HEK293T (cell line): ENCODE measurements at regions not wholly inside any gene's neighbourhood (a gene's known extent, or its start where the extent isn't known, plus 50 kb on each side); places are given as distances from the start of the nearest gene placed in this dataset.

ENCODE experiments used
- CTCF ChIA-PET: fragments of 350-600 bp; formaldehyde crosslinking; extraction: SDS; loops from one replicate; lab custom pipeline; 2021; ENCODE audit warnings: antibody characterized with exemption, inconsistent platforms; lab: Yijun Ruan, JAX
- POLR2A ChIA-PET: fragments of 350-600 bp; formaldehyde crosslinking; extraction: SDS; loops from one replicate; lab custom pipeline; 2020; ENCODE audit warnings: antibody characterized with exemption, inconsistent platforms; lab: Yijun Ruan, JAX
- DNase-seq: peaks from one replicate; pipeline ENCODE4 v3.0.0; 2012; ENCODE audit warnings: mixed read lengths; ENCODE audit errors: extremely low spot score
- ARNT ChIP-seq: fragments of 450-650 bp; IDR thresholded peaks from 2 replicates; pipeline ENCODE4 v1.6.1; 2017; ENCODE audit warnings: mild to moderate bottlenecking
- BHLHE40 ChIP-seq: fragments of 450-650 bp; IDR thresholded peaks from 2 replicates; pipeline ENCODE4 v1.6.1; 2016; ENCODE audit warnings: mild to moderate bottlenecking, moderate library complexity, borderline replicate concordance
- CTBP1 ChIP-seq: fragments of 450-650 bp; IDR thresholded peaks from 2 replicates; pipeline ENCODE4 v1.6.1; 2016; ENCODE audit warnings: borderline replicate concordance
- ELF4 ChIP-seq: fragments of 450-650 bp; IDR thresholded peaks from 2 replicates; pipeline ENCODE4 v1.6.1; 2017; ENCODE audit warnings: antibody characterized with exemption
- FOXA1 ChIP-seq: fragments of 450-650 bp; IDR thresholded peaks from 2 replicates; pipeline ENCODE4 v1.6.1; 2016; ENCODE audit warnings: mild to moderate bottlenecking
- FOXK2 ChIP-seq: fragments of 450-650 bp; IDR thresholded peaks from 2 replicates; pipeline ENCODE4 v1.6.1; 2016; ENCODE audit warnings: mild to moderate bottlenecking
- FOXM1 ChIP-seq: fragments of 450-650 bp; IDR thresholded peaks from 2 replicates; pipeline ENCODE4 v1.6.1; 2017; ENCODE audit warnings: mild to moderate bottlenecking, borderline replicate concordance
- HDGF ChIP-seq: fragments of 450-650 bp; IDR thresholded peaks from 2 replicates; pipeline ENCODE4 v1.6.1; 2017; ENCODE audit warnings: antibody characterized with exemption, borderline replicate concordance
- L3MBTL2 ChIP-seq: fragments of 450-650 bp; conservative IDR thresholded peaks from 2 replicates; pipeline ENCODE4 v1.6.1; 2016; ENCODE audit warnings: mild to moderate bottlenecking
- LEF1 ChIP-seq: fragments of 450-650 bp; IDR thresholded peaks from 2 replicates; pipeline ENCODE4 v1.6.1; 2017; ENCODE audit warnings: mild to moderate bottlenecking, borderline replicate concordance
- NFRKB ChIP-seq: fragments of 450-650 bp; IDR thresholded peaks from 2 replicates; pipeline ENCODE4 v1.6.1; 2016; ENCODE audit warnings: mild to moderate bottlenecking, moderate library complexity
- PKNOX1 ChIP-seq: fragments of 450-650 bp; IDR thresholded peaks from 2 replicates; pipeline ENCODE4 v1.6.1; 2016
- SP1 ChIP-seq: fragments of 450-650 bp; IDR thresholded peaks from 2 replicates; pipeline ENCODE4 v1.6.1; 2017
- SUZ12 ChIP-seq: fragments of 450-650 bp; IDR thresholded peaks from 2 replicates; pipeline ENCODE4 v1.6.1; 2016; ENCODE audit warnings: mild to moderate bottlenecking
- TARDBP ChIP-seq: fragments of 450-650 bp; IDR thresholded peaks from 2 replicates; pipeline ENCODE4 v1.6.1; 2016
- ZNF384 ChIP-seq: fragments of 450-650 bp; IDR thresholded peaks from 2 replicates; pipeline ENCODE4 v1.6.1; 2016

GRCh38 chr6:140178520-140178919 lies 804.1 kb upstream of the CITED2 start:
- ChIA-PET POLR2A (no interaction called here), CTCF (interaction anchor here (0.6 kb wide), 1 partner anchor 64 kb away, joined by 3 read pairs; no protein-coding TSS in a partner anchor)
- TF ChIP-seq HDGF: no peak
- no peak for TF ChIP-seq L3MBTL2
- TF ChIP-seq FOXK2: no peak
- TF ChIP-seq ELF4: no peak
- no peak for TF ChIP-seq FOXA1
- TF ChIP-seq NFRKB: no peak
- no peak for TF ChIP-seq ZNF384
- TF ChIP-seq BHLHE40: no peak
- no peak for TF ChIP-seq LEF1
- no peak for TF ChIP-seq SP1
- TF ChIP-seq ARNT: no peak
- TF ChIP-seq CTBP1: no peak
- TF ChIP-seq TARDBP: no peak
- no peak for TF ChIP-seq FOXM1
- no peak for TF ChIP-seq SUZ12
- TF ChIP-seq PKNOX1: no peak
- no peak for DNase-seq

- POLR2A ChIA-PET: no interaction called here
- TF ChIP-seq ARNT (no peak), FOXK2 (no peak), CTBP1 (no peak), FOXM1 (no peak), SP1 (no peak), NFRKB (no peak), BHLHE40 (no peak), HDGF (no peak)
- CTCF ChIA-PET: interaction anchor here (0.6 kb wide), 1 partner anchor 1852 kb away, joined by 3 read pairs; no protein-coding TSS in a partner anchor
- no peak for DNase-seq
These were observed 801.9 kb upstream of the CITED2 start for GRCh38 chr6:140176306-140176705.

- TF ChIP-seq HDGF (no peak), PKNOX1 (no peak), ELF4 (no peak), BHLHE40 (no peak), ZNF384 (no peak), L3MBTL2 (no peak), SP1 (no peak), ARNT (no peak), SUZ12 (no peak), NFRKB (no peak), FOXA1 (no peak), TARDBP (no peak), FOXM1 (no peak), FOXK2 (no peak), LEF1 (no peak), CTBP1 (no peak)
- no peak for DNase-seq
These were observed 801.0 kb upstream of the CITED2 start for GRCh38 chr6:140175486-140175885.

GRCh38 chr6:140174524-140174923 lies 800.1 kb upstream of the CITED2 start:
- POLR2A ChIA-PET: no interaction called here
- TF ChIP-seq L3MBTL2: no peak
- no peak for TF ChIP-seq ZNF384
- no peak for TF ChIP-seq LEF1
- DNase-seq: no peak
- CTCF ChIA-PET: no interaction called here

More at GRCh38 chr6:140175486-140175885, 801.0 kb upstream of the CITED2 start:
- CTCF ChIA-PET: interaction anchor here (0.6 kb wide), 1 partner anchor 1853 kb away, joined by 3 read pairs; no protein-coding TSS in a partner anchor
- POLR2A ChIA-PET: no interaction called here

GRCh38 chr6:140168365-140168764 lies 793.9 kb upstream of the CITED2 start:
- TF ChIP-seq CTBP1 (no peak), BHLHE40 (no peak), SUZ12 (no peak), FOXM1 (no peak)
- ChIA-PET POLR2A (no interaction called here), CTCF (no interaction called here)
- no peak for DNase-seq

GRCh38 chr6:140160909-140161308 lies 786.5 kb upstream of the CITED2 start:
- ChIA-PET CTCF (interaction anchor here (0.6 kb wide), 1 partner anchor 12 kb away, joined by 4 read pairs; no protein-coding TSS in a partner anchor), POLR2A (no interaction called here)
- TF ChIP-seq BHLHE40: no peak
- no peak for TF ChIP-seq FOXA1
- TF ChIP-seq SP1: no peak
- no peak for TF ChIP-seq SUZ12
- DNase-seq: no peak

GRCh38 chr6:140160494-140160893 lies 786.0 kb upstream of the CITED2 start:
- no peak for TF ChIP-seq SUZ12
- no peak for TF ChIP-seq TARDBP
- no peak for TF ChIP-seq HDGF
- no peak for TF ChIP-seq ELF4
- no peak for TF ChIP-seq L3MBTL2
- no peak for TF ChIP-seq FOXK2
- TF ChIP-seq BHLHE40: no peak
- no peak for TF ChIP-seq FOXM1
- no peak for TF ChIP-seq CTBP1
- TF ChIP-seq LEF1: no peak
- TF ChIP-seq ARNT: no peak
- TF ChIP-seq NFRKB: no peak
- no peak for TF ChIP-seq SP1
- TF ChIP-seq PKNOX1: no peak
- TF ChIP-seq ZNF384: no peak
- TF ChIP-seq FOXA1: no peak
- ChIA-PET CTCF (no interaction called here), POLR2A (interaction anchor here (0.6 kb wide), 1 partner anchor 735 kb away, joined by 3 read pairs; no protein-coding TSS in a partner anchor)
- DNase-seq: no peak
